Lung (tissue), 11 donors: ENCODE measurements at regions not wholly inside any gene's neighbourhood (a gene's known extent, or its start where the extent isn't known, plus 50 kb on each side); places are given as distances from the start of the nearest gene placed in this dataset.

Source experiments
- ATAC-seq: fragments of 200-7000 bp; cut with Tn5 transposase; one replicate; pipeline ENCODE4 v1.9.1; 2020; ENCODE audit warnings: moderate number of reproducible peaks; ENCODE audit not compliant: insufficient read depth, low FRiP score
- DNase-seq, 3 donors: peaks; one replicate each; pipeline ENCODE4 v3.0.0-alpha.2; 2013 to 2017
- H3K27ac ChIP-seq, 2 donors: one replicate each; pipeline ENCODE4 v1.5.1; 2013; ENCODE audit warnings: mild to moderate bottlenecking in 2 of 2, moderate library complexity in 2 of 2, control low read depth in 1 of 2, inconsistent platforms in 1 of 2, low read depth in 1 of 2, low read length in 1 of 2
- H3K27me3 ChIP-seq, 3 donors: one replicate each; pipeline ENCODE4 v1.5.1; 2013; ENCODE audit warnings: low read length in 2 of 3; ENCODE audit not compliant: control insufficient read depth in 3 of 3, insufficient read depth in 3 of 3
- H3K36me3 ChIP-seq, 4 donors: one replicate each; pipeline ENCODE4 v1.5.1; 2013; ENCODE audit warnings: low read length in 4 of 4, mild to moderate bottlenecking in 1 of 4, moderate library complexity in 1 of 4; ENCODE audit not compliant: control insufficient read depth in 4 of 4, insufficient read depth in 4 of 4
- H3K4me1 ChIP-seq, 5 donors: one replicate each; pipeline ENCODE4 v1.5.1; 2013; ENCODE audit warnings: low read length in 5 of 5, mild to moderate bottlenecking in 2 of 5, moderate library complexity in 1 of 5; ENCODE audit not compliant: control insufficient read depth in 5 of 5, insufficient read depth in 5 of 5
- H3K4me3 ChIP-seq: one replicate; pipeline ENCODE4 v1.5.1; 2013; ENCODE audit warnings: mild to moderate bottlenecking, control low read depth, moderate library complexity
- H3K9ac ChIP-seq, 2 donors: one replicate each; pipeline ENCODE4 v1.5.1; 2013; ENCODE audit warnings: low read length in 2 of 2, control low read depth in 1 of 2; ENCODE audit not compliant: insufficient read depth in 1 of 2
- H3K9me3 ChIP-seq, 4 donors: one replicate each; pipeline ENCODE4 v1.5.1; 2013; ENCODE audit warnings: low read length in 3 of 4, mild to moderate bottlenecking in 1 of 4, moderate library complexity in 1 of 4; ENCODE audit not compliant: control insufficient read depth in 4 of 4, insufficient read depth in 3 of 4
- WGBS, 2 donors: extraction: QIAGEN DNeasy Blood & Tissue Kit; methylation state at CpG; one replicate each; pipeline ENCODE4 v1.1.7; 2013; 5-methylcytosine and 5-hydroxymethylcytosine counted together
- TF ChIP-seq, protein P1 (sequence below): IDR thresholded peaks from 2 replicates; pipeline ENCODE4 v1.5.1; 2012; ENCODE audit warnings: mild to moderate bottlenecking; ENCODE audit errors: control extremely low read depth, extremely low read depth
- donor health status: control.
- donor health status: control.
- donor health status: Bipolar disorder and iron deficiency.
- donor health status: healthy.
- donor health status: DM: yes; HTN: yes; CAD: no.

DNA sequence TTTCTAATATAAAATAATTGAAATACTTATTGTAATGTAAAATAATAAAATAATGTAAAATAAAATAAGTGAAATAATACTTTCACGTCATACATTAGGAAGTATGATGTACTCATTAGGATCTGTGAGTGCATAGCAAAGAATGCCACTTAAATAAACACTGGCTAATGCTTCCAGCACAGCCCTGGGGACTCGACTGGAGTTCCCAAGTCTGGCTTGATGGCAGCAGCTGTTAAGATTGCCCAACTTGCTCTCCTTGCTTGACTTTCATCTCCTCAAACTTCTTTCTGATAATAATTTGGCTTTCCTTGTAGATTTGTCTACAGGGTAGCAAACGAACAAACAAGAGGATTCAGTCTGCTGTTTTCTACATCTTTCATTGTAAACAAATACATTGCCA, 191.9 kb downstream of the COG6 start:
- H3K9ac ChIP-seq, result no peak overlapping the region
- no peaks in the 10 kb centered on the region for H3K36me3 ChIP-seq
- no peaks in the 10 kb centered on the region for H3K27me3 ChIP-seq
- H3K9me3 ChIP-seq, result no peaks in the 10 kb centered on the region
- DNase-seq (peak in 1 of 3 donors; percentile 2), ATAC-seq (no peak)
- H3K27ac ChIP-seq, result no peak overlapping the region
- TF ChIP-seq, protein P1, sequence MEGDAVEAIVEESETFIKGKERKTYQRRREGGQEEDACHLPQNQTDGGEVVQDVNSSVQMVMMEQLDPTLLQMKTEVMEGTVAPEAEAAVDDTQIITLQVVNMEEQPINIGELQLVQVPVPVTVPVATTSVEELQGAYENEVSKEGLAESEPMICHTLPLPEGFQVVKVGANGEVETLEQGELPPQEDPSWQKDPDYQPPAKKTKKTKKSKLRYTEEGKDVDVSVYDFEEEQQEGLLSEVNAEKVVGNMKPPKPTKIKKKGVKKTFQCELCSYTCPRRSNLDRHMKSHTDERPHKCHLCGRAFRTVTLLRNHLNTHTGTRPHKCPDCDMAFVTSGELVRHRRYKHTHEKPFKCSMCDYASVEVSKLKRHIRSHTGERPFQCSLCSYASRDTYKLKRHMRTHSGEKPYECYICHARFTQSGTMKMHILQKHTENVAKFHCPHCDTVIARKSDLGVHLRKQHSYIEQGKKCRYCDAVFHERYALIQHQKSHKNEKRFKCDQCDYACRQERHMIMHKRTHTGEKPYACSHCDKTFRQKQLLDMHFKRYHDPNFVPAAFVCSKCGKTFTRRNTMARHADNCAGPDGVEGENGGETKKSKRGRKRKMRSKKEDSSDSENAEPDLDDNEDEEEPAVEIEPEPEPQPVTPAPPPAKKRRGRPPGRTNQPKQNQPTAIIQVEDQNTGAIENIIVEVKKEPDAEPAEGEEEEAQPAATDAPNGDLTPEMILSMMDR, result no peak
- WGBS, 2 donors, result 73 to 82% methylated on average over 3 of the region's 3 CpGs
- H3K4me3 ChIP-seq, result no peak overlapping the region
- no peaks in the 10 kb centered on the region for H3K4me1 ChIP-seq

DNA sequence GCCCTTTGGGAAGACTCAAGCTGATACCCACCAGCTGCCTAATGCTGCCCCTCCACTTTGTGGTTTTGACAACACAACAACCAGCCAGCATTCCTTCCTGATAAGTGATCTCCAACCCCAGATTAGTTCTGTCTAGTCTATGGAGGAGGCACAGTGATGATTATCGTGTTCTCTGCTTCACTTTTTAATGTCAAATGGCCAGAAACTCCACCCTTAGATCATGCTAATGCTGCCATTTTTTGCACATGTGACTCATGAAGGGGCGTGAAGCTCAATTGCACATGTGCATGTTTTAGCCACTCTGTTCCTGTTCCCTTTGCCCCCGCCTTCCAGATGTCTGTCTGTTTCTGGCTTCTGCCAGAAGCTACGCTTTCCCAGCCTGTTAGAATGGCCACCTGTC, 199.8 kb downstream of the COG6 start:
- Histone ChIP-seq H3K27me3 (no peaks in the 10 kb centered on the region), H3K27ac (no peak overlapping the region), H3K9ac (no peak overlapping the region), H3K4me3 (no peak overlapping the region), H3K9me3 (peaks cover 0 to 8% (median 0%) of the 10 kb centered on the region in 4 donors), H3K36me3 (no peaks in the 10 kb centered on the region), H3K4me1 (no peaks in the 10 kb centered on the region)
- ATAC-seq, result no peak
- no peak for DNase-seq
- WGBS, 2 donors, result 44 to 69% methylated on average over 4 of the region's 4 CpGs
- TF ChIP-seq, protein P1, result no peak

DNA sequence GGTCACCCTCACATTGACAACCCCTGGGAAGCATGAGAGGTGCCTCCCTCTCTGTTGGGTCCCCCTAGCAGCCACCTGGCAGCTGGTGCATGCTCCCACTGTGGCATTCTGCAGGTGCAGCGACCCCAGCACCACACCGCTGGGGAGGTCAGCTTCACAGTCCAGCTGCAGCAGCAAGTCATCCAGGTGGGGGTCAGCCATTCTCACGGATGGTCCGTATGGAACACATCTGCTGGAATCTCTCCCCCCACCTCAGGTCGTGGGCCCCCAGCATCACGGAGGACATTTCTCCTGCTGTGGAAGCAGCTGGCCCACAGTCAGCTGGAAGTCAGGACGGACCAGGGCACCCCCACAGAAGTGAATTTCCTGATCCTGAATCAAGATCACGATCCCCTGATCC, 201.3 kb downstream of the COG6 start:
- Histone ChIP-seq H3K27me3 (no peaks in the 10 kb centered on the region), H3K9ac (no peak overlapping the region), H3K36me3 (no peaks in the 10 kb centered on the region), H3K27ac (no peak overlapping the region), H3K9me3 (peaks cover 0 to 8% (median 0%) of the 10 kb centered on the region in 4 donors), H3K4me3 (no peak overlapping the region), H3K4me1 (no peaks in the 10 kb centered on the region)
- TF ChIP-seq, protein P1, result no peak
- WGBS, 2 donors, result 91% methylated on average over 8 of the region's 8 CpGs
- no peak for ATAC-seq
- DNase-seq, result no peak

DNA sequence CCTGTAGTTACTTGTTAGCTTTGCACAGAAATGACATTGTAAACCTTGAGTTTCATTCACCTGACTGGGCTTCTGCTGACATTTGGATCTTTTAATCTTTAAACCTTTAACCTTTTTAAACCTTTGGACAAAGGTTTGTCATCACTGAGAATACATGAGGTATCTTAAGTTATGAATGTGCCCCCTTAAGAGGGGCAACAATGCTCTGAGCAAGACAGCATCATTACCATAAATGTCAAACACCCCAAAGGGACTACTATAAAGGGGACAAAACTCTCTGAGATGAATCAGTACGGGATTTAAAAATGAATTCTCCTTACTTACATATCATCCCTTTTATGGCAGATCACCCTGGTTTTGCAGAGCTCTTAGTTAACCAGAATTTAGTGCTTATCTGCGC, 203.3 kb downstream of the COG6 start:
- no peak for DNase-seq
- peaks cover 0 to 4% (median 0%) of the 10 kb centered on the region in 4 donors for H3K9me3 ChIP-seq
- TF ChIP-seq, protein P1, result no peak
- H3K4me1 ChIP-seq, result no peaks in the 10 kb centered on the region
- no peak for ATAC-seq
- H3K27ac ChIP-seq, result no peak overlapping the region
- H3K9ac ChIP-seq, result no peak overlapping the region
- 86 to 97% methylated on average over 2 of the region's 2 CpGs for WGBS, 2 donors
- no peak overlapping the region for H3K4me3 ChIP-seq
- no peaks in the 10 kb centered on the region for H3K36me3 ChIP-seq
- no peaks in the 10 kb centered on the region for H3K27me3 ChIP-seq
